ENCODE measurements at regions not wholly inside any gene's neighbourhood (a gene's known extent, or its start where the extent isn't known, plus 50 kb on each side); places are given as distances from the start of the nearest gene placed in this dataset.
"Not testable (repeated sequence)": the region's sequence is repeated elsewhere in the genome, so short reads cannot be mapped to it uniquely, and the experiment has no call there.

GRCh38 chr2:91873416-91873815, 2997.8 kb upstream of the TEKT4 start:
- not testable (repeated sequence) for H3K9me3 ChIP-seq (ENCODE audit: control insufficient read depth, low read length); H3K4me3 ChIP-seq (ENCODE audit: extremely low read depth, insufficient read depth, low read length, poor library complexity, severe bottlenecking); H3K4me1 ChIP-seq (ENCODE audit: control insufficient read depth, insufficient read depth, low read length, poor library complexity, severe bottlenecking); H3K36me3 ChIP-seq (ENCODE audit: control insufficient read depth, insufficient read depth, low read length); H3K27ac ChIP-seq (ENCODE audit: low read depth, low read length, severe bottlenecking)
- WGBS, 2 experiments (ENCODE audit: insufficient coverage in 2 of 2) = no CpG with 5 or more reads among the region's 1 CpG

GRCh38 chr2:91877658-91878210, 2993.5 kb upstream of the TEKT4 start:
- not testable (repeated sequence) for H3K27ac ChIP-seq (ENCODE audit: low read depth, low read length, severe bottlenecking); H3K36me3 ChIP-seq (ENCODE audit: control insufficient read depth, insufficient read depth, low read length); H3K9me3 ChIP-seq (ENCODE audit: control insufficient read depth, low read length); H3K4me3 ChIP-seq (ENCODE audit: extremely low read depth, insufficient read depth, low read length, poor library complexity, severe bottlenecking); H3K4me1 ChIP-seq (ENCODE audit: control insufficient read depth, insufficient read depth, low read length, poor library complexity, severe bottlenecking)
- WGBS, 2 experiments (ENCODE audit: insufficient coverage in 2 of 2) = 86 to 87% methylated on average over 18 to 21 of the region's 29 CpGs

GRCh38 chr2:91895091-91895490, 2976.1 kb upstream of the TEKT4 start:
- not testable (repeated sequence) for H3K36me3 ChIP-seq (ENCODE audit: control insufficient read depth, insufficient read depth, low read length); H3K9me3 ChIP-seq (ENCODE audit: control insufficient read depth, low read length); H3K4me3 ChIP-seq (ENCODE audit: extremely low read depth, insufficient read depth, low read length, poor library complexity, severe bottlenecking); H3K4me1 ChIP-seq (ENCODE audit: control insufficient read depth, insufficient read depth, low read length, poor library complexity, severe bottlenecking); H3K27ac ChIP-seq (ENCODE audit: low read depth, low read length, severe bottlenecking)
- 83 to 100% methylated on average over 1 of the region's 5 CpGs for WGBS, 2 experiments (ENCODE audit: insufficient coverage in 2 of 2)

- H3K27ac ChIP-seq (ENCODE audit: low read depth, low read length, severe bottlenecking) = not testable (repeated sequence)
- WGBS, 2 experiments (ENCODE audit: insufficient coverage in 2 of 2) = no CpG with 5 or more reads among the region's 1 CpG
These were observed 2953.6 kb upstream of the TEKT4 start for GRCh38 chr2:91917602-91918001.

More at GRCh38 chr2:91917602-91918001, 2953.6 kb upstream of the TEKT4 start:
- not testable (repeated sequence) for H3K9me3 ChIP-seq (ENCODE audit: control insufficient read depth, low read length); H3K4me3 ChIP-seq (ENCODE audit: extremely low read depth, insufficient read depth, low read length, poor library complexity, severe bottlenecking); H3K4me1 ChIP-seq (ENCODE audit: control insufficient read depth, insufficient read depth, low read length, poor library complexity, severe bottlenecking); H3K36me3 ChIP-seq (ENCODE audit: control insufficient read depth, insufficient read depth, low read length)

Measured in mesodermal cell (in vitro differentiated cells).